RPMI8226 (cell line): ENCODE measurements at regions not wholly inside any gene's neighbourhood (a gene's known extent, or its start where the extent isn't known, plus 50 kb on each side); places are given as distances from the start of the nearest gene placed in this dataset.

Experiments used
- DNase-seq: peaks from one replicate; pipeline ENCODE4 v3.0.0-alpha.2; 2015

DNA sequence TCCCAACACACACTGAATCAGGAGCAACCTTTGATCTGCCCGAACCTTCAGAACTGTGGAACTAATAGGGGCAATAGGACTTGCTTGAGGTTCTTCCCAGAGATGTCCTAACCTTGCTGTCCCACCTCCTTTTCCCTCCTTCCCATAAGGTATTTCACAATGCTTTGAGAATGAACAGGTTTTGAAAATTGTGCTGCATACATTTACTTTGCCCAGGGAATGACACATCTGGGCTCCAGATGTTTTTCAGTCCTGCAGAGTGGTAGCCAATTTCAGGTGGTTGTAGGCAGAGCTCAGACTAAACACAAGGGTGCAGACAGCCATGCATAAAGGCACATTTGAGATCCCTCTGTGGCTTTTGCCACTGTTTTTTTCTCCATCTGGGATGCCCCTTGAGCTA lies 206.7 kb upstream of the PWP1 start:
- no peak for DNase-seq

DNA sequence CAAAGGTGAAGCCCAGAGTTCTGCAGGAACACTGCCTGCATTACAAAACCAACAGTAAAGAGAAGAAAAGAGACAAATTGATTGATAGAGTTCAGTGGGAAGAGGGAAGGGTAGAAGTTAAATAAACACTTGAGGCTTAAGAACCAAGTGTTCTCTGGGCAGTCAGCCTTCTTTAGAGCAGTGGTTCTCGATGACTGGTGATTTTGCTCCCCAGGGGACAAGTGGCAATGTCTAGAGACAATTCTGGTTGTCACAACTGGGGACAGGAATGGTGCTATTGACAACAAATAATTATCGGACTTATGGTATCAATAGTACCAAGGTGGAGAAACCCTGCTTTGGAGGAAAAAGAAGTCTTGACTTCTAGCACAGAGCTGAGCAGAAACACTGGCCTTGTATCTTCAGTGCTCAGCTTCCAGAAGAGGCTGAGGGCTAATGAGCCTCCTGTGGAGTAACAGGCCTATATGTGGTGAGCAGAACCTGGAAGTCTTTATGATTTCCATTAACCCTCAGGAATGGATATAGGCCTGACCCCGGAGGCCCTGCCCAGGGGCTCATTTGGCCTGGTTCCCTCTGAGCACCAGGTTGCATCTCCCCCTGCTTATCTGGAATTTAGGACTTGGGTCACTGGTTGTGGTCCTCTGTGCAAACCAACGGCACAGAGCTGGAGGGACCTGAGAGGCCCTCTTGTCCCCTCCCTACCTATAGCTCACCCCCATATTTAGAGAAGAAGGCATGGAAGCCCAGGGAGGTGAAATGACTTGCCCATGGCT lies 204.6 kb upstream of the PWP1 start:
- DNase-seq = no peak

DNA sequence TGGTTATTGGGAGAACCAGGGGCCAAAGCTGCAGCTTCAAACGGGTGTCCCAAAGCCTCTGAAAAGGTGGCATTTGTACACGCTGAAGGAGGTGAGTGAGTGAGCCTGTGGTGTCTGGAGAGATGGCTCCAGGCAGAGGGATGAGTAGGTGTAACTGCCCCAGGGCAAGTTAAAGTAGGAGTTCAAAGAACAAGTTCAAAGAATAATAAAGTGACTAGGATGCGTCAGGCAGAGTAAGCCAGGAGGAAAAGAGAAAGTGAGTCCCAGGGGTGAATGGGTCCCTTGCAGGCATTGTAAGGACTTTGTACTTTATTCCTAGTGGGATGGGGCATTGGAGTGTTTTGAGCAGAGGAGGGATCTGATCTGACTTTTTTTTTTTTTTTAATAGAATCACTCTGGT lies 201.4 kb upstream of the PWP1 start:
- no peak for DNase-seq

DNA sequence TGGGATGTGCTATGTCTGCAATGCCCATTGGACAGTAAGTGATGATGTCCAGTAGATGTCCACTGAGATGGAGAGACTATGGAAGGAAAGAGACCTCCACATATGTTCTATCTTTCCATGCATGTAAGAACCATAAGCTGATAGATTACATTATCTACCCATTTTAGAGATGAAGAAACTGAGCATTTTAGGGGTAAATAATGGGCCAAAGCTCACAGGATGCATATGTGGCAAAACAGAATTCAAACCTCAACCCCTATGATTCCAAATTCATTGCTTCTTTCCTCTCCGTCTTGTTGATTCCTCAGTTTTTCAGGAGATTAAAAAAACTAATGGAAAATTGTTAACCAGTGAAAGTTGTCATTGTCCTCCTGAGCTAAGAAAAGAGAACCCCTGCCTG lies 200.7 kb upstream of the PWP1 start:
- no peak for DNase-seq

DNA sequence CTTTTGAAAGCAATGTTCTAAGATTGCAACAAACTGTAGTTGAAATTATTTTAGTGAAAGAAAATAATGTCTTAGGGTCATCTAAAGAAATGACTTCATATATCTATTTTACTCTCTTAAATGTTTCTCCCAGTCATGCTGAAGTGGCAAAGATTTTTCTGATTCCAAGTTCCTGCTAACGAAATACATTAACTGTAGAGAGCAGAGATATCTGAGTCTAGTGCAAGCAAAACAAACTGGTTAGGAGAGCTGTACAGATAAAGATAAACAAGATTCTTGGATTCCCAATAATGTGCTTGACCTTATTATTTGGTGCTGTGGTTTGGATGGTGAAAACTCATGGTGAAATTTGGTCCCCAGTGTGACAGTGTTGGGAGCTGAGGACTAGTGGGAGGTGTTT lies 199.9 kb upstream of the PWP1 start:
- DNase-seq = no peak

DNA sequence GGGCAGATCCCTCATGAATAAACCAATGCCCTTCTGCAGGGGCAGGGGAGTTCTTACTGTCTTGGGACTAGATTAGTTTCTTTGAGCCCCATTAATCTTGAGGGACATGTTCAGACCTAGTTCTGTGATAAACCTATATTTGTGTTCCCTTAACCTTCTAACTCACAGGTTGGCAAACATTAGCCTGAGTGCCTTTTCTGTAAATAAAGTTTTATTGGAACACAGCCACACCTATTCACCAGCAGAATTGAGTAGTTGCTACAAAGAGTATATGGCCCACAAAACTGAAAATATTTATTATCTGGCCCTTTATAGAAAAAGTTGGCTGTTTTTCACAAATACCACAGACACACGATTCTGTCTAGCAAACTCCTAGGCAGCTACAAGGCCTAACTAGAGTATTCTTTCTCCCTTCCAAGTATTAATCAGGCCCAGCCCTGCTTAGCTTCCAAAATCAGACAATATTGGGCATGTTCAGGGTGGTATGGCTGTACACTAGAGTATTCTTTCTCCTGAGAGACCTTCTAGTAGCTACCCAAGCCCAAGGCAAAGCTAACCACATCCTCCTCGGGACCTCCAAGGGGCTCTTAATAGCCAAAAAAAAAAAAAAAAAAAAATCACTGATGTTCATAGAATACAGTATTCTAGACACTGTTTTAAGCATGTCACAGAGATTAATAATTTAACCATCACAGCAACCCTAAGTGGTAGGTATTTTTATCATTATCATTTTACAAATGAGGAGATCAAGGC lies 199.3 kb upstream of the PWP1 start:
- no peak for DNase-seq

DNA sequence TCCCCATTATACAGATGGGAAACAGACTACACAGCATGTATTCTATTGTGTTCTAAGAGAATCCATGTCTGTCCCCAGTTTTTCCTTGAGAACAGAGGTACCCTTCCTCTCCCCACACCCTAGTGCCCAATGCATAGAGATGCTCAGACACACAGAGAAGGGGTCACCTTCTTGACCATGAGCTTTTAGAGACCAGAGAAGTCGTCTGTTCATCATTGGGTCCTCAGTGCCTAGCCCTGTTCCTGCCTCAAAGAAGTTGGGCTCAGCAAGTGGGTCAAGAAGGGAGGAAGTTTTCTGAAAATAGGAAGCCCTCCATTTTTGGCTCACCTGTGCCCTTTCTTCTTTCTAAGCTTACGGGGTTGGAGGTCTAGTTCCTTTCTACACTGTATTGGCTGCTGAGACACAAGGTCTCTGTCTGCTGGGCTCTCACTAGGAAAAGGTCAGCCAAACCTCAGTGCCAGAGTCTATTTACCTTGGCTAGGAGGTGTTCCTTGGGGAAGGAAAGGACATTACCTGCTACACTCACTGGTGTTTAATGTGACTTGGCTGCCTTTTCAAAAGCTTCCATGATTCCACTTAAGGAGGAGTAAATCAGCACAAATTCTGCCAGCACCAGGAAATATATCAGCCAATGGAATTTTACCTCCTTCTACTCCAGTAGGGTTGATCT lies 198.5 kb upstream of the PWP1 start:
- DNase-seq = no peak

DNA sequence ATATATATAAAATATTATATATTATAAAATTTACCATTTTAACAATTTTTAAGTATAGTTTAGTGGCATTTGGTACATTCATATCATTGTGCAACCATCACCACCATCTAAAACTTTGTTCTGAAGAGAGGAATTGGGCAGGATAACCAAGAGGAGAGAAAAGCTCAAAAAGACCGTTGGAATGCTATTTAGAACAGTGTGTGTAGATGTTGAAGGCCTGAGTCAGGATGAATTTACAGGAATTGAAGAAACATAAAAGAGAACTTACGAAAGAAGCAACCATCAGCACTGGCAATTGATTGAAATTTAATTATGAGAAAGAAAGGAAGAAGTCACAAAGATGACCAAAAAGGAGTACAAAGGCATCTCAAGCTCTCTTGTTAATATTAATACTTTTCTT lies 196.9 kb upstream of the PWP1 start:
- no peak for DNase-seq

DNA sequence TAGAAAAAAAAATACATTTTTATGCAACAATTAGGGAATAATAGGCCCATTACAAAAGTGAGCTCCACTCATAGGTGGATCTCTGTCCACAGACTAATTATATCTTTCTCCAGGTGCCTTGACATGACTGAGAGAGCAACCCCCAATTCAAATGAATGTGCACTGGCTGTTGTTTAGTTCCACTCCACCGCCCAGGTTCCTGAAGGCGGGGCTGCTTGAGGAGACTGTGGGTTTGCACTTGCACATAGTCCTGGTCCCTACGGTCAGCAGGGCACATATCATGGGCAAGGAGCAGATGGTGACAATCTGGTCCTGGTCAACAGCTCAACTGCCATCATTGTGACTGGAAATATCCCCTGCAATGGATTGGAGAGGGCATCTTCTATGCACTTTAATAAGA lies 195.6 kb upstream of the PWP1 start:
- DNase-seq = no peak

DNA sequence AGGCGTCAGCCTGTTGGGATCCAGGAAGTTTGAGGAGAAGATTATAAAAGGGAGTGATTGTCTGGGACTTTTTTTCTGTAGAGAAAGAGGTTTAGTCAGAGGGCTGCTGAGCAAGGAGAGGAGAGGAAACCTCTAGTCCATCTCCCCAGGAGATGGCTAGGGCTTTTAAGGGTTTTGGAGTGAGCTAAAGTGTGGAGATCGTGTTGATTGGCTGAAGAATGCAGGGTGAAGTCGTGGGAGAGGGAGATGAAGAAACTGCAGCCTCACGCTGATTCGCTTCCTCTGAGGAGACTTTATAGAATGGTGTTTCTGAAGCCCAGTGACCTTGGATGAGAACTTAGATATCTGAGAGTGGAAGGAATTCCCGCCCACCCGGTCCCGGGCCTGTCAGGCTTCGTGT lies 193.7 kb upstream of the PWP1 start:
- no peak for DNase-seq

DNA sequence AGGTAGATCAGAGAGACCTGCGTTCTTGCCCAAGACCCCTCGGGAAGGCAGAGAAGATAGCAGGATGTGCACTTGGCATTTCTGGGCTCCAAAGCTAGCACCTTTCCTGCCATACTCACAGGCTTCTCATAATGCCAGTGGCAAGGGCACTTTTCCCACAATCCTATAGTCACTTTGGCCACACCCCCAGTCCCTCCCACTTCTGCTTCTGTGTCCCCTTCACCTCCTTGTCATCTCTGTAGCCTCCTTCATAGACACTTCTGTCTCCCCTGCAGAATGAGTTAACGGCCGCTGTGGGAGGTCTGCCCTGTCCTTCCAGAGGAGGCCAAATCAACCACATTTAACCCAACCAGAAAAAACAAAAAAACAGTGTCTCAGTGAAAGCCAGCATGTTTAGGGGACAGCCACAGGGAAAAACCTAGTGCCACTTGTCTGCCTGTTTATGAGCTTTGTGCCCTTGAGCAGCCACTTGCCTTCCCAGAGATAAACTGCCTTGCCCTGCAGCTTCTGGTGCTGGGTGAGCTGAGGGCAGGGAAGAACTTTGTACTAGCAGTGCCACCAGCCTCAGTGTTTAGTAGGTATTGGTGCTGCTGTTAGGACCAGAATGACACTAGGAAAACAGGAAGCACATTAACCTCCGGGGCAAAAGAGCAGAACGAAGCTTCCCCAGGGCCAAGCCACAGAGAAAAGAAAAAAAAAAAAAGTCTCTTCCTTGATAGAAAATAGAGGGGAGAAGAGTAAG lies 193.0 kb upstream of the PWP1 start:
- DNase-seq = no peak

DNA sequence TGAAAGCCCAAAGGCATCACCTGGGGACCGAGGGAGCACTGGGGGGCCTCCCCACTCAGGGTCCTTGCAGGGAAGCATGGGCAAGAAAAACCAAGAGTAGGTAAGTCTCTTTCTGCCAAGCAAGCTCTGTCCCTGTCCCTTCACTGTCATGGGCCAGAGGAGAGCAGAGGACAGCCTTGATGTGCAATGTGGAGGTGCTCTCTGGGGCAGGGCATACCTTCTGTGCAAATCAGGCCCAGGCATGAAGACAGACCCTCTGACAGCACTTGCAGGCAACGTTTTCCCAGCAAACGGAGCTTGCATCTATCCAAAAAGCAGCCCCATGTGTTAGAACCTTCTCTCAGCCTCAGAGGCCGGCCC lies 192.5 kb upstream of the PWP1 start:
- no peak for DNase-seq

DNA sequence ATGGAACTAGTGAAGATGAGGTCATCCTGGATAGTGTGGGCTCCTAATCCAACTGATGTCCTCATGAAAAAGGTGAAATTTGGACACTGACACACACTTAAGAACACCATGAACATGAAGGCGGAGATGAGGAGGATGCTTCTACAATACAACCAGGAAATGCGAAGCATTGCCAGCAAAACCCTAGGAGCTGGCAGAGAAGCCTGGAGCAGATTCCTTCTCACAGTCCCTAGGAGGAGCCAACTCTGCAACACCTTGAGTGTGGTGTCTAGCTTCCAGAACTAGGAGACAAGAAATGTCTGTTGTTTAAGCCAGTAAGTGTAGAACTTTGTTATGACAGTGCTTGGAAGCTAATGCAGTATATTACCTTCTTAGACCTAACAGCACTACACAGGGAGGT lies 191.9 kb upstream of the PWP1 start:
- no peak for DNase-seq

DNA sequence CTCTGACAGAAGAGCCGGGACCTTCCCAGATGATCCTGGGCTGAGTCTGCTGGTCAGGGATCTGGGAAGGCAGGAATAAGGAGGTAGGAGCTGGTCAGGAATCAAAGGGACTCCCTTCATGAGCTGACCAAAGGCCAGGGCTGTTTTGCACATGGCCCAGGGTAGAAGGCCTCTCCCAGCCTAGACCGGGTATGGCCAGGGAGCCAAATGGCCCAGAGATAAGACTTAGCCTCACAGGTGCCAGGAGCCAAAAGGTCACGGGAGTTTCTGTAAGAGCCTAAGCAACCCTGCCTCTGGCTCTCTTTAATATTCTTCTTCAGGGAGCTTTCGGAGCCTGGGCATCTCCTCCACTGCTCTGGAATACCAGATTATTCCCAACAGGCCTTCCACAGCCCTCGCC lies 191.3 kb upstream of the PWP1 start:
- DNase-seq = no peak

DNA sequence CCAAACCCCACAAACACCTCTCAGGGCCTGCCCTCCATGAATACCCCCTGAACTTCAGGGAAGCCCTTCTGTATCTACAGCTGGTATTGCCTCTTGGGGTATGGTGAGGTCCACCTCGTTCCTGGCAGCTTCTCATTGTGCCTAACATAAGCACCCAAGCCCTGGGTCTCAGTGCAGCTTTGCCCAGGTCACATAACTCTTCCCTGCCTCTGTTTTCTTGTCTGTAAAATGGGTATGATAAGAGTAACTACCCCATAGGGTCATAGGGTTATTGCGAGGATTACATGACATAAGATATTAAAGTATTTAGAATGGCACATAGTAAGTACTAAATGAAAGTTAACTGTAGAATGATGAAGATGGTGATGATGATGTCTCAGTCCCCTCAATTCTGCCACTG lies 190.0 kb upstream of the PWP1 start:
- DNase-seq = no peak

DNA sequence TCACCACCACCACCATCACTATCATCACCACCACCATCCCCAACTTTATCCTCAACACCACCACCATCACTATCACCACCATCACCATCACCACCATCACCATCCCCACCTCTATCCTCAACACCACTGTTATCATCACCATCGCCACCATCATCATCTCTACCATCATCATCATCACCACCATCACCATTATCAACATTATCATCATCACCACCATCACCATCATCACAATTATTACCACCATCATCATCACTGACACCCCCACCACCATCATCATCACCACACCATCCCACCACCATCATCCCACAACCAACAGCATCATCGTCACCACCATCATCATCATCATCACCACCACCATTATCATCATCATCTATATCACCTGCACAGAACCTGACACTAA lies 188.4 kb upstream of the PWP1 start:
- no peak for DNase-seq

DNA sequence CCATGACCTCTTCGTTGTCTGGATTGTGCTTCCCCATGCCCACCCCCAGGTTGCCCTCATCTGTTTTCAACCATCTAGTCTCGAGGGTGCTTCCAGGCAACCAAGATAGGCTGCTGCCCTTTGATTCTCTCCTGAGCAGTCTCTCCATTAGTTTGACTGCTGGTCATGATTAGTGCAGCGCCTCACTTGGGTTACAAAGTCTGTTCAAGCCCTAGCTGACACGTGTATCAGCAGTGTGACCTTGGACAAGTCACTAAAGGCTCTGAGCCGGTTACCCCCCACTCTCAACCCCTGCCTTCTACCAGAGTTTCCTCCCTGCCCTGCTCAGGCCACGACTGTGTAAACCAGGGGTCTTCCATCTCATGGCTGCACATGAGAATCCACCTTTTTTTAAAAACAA lies 185.3 kb upstream of the PWP1 start:
- DNase-seq = no peak

DNA sequence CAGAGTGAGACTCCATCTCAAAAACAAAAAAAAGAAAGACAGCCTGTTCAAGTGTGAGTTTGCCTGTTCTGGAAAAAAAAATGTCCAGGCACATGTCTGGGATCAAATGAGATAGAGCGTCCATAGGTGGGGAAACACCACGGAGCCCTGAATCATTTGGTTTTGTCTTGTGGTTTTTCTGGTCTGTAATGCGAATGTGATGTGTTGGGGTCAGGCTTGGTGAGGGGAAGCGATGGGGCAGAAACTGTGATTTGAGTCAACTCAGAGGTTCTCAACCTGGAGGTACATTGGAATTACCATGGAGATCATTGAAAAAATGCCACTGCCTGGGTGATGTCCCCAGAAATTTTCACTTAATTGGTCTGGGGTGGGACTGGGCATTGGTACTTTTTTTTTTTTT lies 183.9 kb upstream of the PWP1 start:
- no peak for DNase-seq

DNA sequence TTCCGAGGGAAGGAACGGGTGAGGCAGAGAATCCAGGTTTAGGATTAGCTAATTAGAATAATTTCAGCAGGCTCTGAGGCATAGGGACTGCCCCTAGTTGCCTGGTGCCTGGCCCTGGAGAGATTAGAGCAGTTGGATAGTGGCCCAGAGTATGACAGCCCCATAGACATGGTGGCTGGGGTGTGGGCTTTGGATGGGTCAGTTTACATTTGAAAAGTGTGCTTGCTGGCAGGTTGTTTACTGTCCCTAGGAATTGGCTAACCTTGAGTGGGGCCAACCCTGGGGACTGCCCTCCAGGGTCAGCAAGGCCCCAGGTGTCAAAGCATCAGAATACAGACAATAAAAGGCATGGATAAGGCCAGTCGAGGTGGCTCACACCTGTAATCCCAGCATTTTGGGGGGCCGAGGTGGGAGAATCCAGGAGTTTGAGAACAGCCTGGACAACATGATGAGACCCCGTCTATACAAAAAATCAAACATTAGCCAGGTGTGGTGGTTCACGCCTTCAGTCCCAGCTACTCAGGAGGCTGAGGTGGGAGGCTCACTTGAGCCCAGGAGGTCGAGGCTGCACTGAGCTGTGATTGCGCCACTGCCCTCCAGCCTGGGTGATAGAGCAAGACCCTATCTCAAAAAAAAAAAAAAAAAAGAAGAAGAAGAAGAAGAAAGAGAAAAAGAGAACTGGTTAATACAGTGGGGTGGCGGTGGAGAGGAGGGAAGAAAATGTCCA lies 182.3 kb upstream of the PWP1 start:
- no peak for DNase-seq

DNA sequence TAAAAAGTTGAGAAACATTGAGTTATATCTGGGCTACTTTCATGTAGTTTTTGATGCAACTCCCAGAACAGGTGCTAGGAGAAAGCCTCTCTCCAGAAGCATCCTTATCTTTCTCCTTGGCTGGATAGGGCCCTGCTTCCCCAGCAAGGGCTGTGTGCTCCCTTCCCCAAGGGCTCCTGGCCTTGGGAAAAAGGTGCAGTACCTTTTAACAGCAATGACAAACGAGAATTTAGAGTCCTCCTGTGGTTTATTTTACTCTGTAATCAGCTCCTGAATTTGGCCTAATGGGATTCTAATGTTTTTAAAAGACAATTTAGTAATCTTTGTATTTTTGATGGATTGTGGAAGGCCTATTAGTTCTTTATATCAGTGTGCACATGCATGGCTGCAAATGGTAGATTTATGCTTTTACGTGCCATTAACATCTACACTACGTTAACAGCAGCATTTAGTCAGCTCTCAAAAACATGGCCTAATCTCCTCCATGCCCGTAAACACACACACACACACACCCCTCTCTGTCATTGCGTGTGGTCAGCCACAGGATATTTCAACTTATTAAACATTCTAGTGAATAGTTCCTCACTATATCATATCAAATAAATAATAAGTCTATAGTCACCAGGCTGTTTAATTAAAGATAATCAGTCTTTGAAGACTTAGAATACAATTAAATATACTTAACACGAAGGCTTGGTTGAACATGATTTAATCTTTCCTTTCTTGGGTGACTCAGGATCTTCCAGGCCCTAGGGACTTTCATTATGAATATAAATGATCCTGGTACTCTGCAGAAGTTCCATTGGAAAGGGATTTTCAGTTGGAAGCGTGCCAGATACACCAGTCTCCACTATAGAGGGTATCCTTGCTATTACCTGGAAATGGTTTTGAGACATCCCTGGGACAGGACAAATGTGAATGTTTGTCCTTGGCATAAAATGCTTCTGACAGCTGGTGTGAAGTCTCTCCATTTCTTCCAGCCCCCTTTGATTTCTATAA lies 181.4 kb upstream of the PWP1 start:
- no peak for DNase-seq

DNA sequence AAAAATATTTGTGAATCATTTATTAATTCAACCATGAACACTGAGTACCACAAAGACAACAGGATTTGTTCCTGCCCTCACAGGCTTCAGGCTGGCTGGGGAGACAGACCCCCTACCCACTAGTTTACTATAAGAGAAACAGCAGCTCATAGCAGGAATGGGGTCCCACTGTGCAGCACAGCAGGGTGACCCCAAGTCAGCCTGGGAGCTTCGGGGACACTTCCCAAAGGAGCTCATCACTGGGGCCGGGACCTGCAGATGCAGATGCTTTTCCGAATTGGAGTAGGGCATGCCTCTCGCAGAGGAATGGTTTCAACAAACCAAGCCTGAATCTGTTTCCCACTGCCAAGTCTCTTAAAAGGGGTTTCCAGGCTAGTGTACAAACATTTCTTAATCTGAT lies 176.2 kb upstream of the PWP1 start:
- DNase-seq = no peak

DNA sequence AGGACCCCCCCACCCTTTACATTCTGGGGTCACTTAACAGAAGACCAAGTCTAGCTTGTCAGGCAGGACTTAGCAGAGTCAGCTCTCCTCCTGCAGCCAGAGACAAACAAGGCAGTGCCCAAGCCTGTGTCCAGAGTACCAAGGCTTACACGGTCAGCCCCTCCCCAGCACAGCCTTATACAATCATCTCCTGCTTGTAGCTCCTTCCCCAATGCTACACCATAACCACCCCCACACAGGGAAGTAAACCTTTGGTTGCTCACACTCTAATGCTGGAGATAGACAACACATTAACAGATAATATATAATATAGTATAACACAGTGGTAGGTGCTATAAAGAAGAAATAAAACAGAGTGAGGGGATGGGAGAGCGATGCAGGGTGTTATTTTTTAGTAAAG lies 175.4 kb upstream of the PWP1 start:
- no peak for DNase-seq
